Ammon's horn (tissue), 1 donor: ENCODE measurements at regions not wholly inside any gene's neighbourhood (a gene's known extent, or its start where the extent isn't known, plus 50 kb on each side); places are given as distances from the start of the nearest gene placed in this dataset.
A peak's percentile ranks its signal among the peaks of the same experiment; 100 is the strongest.

Experiments used
- DNase-seq: peaks from one replicate; pipeline ENCODE4 v3.0.0-alpha.2; 2016; ENCODE audit warnings: low spot score

DNA sequence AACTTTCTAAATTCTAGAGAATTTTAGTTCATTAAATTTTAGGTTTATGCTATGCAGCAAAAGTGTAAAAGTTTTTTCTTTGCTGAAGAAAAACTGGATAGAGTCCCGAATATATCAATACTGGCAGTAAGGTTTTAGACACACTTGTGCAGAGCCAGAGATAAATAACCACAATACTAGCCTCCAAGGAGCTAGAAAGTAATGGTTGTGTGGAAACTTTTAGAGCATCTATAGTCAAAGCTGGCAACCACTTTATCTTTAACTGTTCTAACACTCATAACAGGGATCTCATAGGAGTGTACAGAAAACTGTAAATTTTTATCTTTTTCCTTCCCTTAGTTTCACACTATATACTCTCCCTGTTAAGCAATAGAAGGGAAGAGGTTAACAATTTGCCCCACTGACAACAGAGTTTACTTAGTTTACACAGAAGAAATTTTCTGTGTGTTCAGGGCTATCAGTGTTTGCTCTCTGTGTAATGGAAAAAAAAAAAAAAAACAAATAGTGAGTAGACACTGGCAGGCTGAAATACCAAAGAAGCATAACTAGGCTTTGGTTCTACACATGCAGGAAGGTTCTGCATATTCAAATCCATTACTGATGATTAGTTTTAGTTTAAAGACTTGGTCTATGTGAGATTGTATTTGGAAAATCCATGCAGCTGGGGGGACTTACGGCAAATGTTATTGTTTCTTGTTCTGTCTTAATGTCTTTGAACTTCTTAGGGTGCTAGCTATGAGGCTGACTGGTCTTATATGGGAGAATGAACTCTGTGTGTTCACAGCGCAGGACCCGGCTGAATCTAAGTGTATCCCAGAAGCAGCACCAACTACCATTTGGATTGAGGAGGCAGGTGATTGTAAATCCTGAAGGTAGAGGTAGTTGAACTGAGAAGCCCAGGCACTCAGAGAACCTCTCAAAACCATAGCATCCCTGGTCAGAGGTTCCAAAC, 187.6 kb downstream of the PCSK1 start:
- no peak for DNase-seq

DNA sequence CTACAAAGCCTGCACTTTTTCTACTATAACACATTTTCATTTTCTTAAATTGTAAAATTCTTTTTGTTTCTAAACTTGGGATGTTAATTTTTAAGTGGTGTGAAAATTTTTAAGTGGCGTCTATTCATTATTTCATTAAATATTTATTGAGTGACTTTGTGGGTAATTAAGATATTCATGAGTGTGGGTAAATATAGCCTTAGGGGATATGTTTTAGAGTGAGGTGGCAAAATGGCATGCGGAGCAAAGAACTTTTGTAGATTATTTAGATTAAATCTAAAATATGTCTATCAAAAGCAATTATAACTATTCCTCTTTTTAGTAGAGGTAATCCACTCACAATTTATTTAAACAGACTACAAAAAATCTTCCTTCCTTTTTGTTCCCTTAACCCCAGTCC, 188.4 kb downstream of the PCSK1 start:
- no peak for DNase-seq

DNA sequence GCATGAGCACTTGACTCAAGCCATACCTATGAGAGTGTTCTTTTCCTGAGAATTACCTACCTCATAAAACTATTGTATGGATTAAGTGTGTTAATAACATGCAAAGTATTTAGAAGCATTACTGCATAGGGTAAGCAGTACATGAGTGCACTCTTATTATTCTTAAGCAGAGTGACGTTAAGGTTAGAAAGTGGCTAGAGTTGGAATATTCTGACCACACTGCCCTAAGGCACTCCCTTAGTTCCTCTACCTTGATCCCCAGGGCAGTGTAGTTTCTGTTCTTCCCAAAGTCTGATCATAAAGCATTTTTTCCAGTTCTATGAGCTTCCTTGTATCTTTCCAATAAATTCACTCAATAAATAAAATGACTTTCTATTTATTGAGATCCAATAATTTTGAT, 189.2 kb downstream of the PCSK1 start:
- no peak for DNase-seq

DNA sequence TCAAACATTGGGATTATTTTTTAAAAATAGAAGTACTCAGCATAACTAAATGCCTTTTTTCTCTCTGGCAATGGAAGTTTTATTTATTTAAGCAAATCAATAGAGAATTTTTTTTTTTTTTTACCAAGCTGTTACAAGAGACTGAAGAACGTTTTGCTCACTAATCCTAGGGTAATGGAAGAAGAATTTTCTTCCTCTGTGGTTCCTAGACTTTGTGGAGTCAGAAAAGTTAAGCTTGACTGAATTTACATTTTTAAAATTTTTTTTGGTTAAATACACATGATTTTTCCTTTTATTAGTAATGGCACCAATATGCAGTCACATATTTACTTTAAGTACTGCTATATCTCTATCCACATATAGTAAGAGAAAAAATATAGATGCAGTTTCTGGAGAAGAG, 189.8 kb downstream of the PCSK1 start:
- no peak for DNase-seq

DNA sequence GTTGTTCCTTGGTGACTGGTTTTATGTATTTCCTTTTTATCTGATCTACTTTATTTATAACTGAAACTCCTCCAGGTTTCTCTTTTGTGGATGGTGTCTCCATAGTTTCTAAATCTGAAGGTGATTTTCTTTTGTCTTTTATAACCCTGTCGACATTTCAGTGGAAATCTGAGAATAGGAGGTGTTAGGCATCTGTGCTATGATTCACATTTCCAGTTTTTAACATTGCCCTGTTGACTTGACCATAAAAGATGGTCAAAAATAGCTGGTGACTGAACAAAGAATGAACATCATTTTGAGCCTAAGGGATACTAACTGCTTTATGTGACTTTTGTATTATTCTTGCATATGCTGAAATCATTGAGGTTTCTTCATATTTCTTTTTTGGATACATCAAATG, 190.5 kb downstream of the PCSK1 start:
- DNase-seq: no peak

DNA sequence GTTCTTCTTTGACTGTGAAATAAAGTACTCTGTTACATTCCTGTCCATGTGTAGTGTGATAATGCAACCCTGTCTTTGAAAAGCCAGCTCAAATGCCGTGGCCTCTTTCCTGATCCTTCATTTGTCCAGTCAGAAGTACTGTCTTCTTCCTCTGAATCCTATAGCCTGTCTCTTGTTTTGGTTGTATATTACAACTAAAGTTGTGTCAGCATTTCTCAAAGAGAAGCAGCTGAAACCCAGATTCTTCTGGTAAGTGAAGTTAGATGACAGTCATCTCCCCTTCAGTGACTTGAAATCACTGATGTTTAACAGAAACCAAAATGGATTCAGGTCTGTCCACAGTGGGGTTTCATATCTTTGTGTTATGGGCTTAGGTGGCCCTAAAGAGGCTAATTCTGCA, 196.2 kb downstream of the PCSK1 start:
- DNase-seq: no peak

DNA sequence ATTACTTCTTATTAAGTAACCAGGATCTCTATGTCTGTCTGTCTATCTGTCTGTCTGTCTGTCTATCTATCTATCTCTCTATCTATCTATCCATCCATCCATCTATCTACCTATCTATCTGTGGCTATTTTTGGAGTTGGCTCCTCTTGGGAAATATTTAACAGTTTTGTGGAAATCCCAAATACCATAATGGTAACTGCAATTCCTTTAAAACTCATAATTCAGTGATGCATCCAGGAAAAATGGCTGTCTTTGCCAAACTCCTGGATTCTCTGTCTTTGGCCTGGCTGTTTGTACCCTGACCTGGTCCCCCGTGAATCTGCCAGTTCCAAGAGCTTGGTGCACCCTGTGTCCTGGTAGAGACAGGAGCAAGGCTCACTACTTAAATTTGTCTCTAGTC, 197.0 kb downstream of the PCSK1 start:
- DNase-seq: no peak

DNA sequence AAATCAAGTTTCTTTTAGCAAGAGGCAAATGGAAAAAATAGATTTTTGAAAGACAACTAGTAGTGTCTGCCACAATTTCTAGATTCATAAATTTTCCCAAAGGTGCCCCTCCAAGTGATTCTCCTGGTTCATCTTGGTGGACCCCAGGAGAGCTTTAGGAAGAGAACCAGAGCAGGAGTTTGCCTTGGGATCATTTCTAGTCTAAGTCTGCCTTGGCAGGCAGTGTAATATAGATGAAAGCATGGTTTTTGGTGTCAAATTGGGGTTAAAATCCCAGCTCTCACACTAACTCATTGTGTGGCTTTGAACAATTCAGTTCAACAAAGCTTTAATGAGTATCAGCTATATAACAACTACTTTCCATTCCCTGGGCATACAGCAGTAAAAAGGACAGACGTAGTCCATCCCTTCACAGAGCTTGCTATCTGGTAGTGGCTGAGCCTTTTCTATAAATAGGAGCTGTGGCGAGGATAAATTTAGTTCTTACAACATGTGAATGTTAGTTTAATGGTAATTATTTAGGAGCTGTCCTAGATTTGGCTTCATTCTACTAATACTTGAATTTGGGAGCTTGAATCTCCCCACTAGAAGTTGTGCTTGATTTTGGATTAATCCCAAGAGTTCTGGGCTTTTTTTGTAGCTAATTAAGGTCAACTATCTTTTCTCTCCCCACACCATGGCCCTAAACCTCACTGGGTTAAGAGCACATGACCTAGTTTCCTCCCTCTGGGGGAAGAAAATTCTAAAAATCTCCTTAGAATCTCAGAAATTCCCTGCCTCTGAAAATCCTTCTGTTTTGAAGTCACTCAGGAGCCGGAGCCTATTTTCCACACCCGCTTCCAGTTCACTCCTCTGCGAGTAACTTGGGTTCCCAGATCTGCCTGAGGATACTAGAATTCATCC, 197.8 kb downstream of the PCSK1 start:
- DNase-seq: no peak

DNA sequence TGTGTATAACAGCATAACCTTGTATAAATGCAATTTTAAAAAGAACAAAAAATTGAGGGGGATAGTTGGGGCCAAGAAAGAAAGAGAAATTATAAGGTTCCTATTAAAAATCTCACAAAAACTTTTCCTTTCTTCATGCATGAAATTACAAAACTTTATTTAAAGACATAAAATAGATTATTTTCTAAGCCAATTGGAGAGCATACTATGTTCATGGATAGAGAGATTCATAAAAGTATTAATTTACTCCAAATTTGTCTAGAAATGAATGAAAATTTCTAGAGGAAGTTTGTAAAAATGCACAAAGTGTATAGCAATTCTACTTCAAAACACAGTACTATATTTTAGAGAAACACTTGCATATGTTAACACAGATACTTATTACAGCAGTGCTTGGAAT, 200.4 kb downstream of the PCSK1 start:
- no peak for DNase-seq

DNA sequence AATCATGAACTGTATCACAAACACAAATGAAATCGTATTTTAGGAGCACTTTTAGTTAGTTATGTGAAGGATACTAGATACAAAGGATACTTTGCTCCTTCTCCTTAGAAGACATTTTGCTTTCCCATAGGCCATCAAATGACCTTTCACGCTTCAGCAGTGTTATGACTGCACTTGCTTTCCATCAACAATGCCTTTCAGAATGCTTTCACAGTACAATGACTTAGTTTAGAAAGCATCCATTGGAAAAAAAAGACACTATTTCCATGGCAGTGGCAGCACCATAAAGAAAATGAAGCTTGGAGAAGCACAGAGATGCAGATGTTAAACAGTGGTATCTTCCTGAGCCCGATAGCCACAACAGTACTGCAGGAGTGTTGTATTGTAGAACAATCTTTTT, 203.9 kb downstream of the PCSK1 start:
- no peak for DNase-seq

DNA sequence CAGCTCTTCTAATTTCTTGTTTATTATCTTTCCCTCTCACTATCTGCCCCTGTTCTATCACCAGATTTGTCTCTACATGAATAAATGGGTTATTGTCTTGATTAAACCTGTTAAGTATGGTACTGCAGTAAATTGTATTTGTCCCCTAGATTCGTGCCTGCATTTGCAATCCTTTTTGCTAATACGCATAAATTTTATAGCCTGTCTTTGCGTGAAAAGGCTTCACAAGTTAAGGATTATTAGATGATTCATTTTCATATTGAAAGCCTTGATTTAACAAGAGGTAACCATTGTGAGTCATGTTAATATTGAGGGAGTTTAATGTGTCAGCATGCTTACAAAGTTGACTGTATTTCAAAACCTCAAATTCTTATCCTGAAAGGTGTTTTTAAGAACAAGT, 204.6 kb downstream of the PCSK1 start:
- DNase-seq: no peak

DNA sequence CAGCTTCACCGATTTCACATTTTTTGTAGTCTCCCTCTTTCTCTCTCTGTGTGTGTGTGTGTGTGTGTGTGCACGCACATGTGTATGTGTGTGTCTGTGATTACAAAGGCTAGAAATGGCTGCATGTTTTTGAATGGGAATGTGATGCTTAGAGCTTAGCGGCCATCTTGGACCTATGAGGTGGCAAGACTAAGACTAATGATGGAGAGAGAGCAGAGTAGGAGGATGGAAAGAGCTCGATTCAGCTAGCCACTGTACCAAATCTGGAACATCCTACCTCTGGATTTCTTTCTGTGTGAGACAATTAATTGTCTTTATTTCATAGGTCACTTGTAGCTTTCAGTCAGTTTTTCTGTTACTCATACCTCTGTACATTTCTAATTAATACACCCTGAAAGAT, 205.1 kb downstream of the PCSK1 start:
- no peak for DNase-seq

DNA sequence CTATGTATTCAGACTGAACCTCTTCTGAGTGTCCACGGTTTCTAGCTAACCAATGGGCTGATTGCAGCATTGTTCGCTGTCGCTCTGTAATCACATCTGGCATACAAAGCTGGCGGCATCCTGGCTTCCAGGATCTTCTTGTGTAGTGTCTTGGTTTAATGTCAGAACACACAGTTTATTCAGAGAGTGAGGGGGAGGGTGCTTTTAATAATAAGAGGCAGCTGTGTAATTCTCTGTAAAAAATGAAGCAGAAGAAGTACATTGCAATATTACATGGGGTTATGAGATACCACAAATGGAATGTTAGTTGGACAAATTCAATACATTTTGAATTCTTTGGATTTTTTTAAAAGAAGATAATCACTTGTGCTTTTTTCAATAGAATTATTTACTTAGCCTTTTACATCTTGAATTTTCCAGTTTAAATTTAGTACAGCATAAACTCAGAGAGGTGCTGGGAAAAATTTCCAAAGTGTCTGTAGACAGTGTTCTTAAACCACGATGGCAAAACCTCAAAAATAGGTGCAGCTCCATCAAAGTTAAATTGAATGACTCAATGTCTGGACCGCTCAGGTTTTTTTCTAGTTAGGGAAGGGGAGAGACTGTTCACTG, 206.0 kb downstream of the PCSK1 start:
- DNase-seq: peak; percentile 51

DNA sequence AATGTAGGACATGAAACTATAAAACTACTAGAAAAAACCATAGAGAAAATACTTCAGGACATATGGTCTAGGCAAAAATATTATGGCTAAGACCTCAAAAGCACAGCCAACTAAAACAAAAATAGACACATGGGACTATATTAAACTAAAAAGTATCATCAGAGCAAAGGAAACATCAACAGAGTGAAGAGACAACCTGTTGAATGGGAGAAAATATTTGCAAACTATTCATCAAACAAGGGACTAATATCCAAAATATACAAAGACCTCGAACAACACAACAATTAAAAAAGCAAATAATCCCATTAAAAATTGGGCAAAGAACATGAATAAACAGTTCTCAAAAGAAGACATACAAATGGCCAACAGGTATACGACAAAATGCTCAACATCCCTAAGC, 210.9 kb downstream of the PCSK1 start:
- no peak for DNase-seq

DNA sequence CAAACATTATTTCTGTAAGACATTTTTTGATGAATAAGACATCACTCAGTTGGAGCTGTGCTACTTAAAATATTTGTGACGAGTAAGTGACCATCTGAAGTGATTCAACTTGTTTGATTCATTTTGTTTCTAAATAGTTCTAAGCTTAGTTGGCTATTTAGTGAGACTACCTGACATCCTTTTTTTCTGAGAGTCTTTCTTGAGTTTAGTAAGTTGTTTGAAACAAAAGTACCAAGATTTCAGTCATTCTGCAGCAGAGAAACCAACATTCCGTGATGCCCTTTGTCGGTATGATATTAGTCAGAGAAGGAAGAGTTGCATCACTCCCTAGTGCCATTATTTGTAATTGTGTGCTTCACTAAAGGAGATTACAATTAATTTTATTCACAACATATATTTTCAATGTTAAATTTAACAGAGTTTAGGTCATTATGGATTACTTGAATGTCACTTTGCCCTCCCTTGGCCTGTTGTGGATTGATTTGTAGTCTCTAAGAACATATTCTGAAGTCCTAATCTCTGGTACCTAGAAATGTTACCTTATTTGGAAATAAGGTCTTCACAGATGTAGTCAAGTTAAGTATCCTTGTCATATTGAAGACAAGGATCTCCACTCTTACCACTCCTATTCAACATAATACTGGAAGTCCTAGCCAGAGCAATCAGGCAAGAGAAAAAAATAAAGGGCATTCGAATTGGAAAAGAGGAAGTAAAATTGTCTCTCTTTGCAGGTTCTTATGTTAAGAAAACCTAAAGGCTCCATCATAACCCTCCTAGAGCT, 212.2 kb downstream of the PCSK1 start:
- DNase-seq: no peak

DNA sequence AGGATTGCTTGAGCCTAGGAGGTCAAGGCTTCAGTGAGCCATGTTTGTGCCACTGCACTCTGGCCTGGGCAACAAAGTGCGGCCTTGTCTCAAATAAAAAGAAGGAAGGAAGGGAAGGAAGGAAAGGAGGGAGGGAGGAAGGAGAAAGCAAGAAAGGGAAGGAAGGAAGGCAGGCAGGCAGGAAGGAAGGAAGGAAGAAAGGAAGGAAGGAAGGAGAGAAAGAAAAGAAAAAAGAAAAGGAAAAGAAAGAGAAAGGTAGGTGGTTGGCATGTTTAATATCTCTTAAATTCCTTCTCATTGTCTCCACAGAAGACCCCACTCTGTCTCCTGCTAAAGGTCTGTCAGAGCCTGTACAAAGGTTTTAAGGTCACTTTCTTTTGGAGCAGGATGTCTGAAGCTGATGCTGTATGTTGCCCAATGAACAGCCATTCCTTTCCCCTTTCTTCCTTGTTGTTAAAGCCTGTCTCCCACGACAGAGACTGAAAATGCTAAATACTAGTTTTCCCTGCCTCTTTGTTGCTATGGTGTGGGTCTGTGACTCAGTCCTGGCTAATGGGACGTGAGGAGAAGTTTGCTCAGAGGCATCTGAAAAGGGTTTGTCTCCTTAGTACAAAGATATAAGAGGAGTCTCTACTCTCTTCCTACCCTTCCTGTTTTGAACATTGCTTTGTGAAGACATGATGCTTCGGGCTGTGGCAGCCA, 213.3 kb downstream of the PCSK1 start:
- DNase-seq: no peak

DNA sequence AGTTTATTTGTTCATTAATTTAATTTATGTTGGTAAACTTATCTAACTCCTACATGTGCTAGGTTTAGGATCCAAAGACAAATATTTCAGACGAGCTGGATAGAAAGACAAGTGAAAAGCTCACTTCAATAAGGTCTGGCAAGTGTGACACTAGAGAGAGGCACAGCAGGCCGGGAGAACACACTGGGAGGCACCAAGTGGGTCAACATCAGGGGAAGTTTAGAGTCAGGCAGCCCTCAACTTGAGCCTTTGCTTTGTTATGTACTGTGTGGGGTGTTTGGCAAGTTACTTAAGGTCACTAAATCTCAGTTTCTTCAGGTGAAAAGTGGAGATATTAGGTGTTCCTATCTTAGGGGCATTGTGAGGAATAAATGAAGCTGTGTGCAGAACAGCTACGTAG, 214.4 kb downstream of the PCSK1 start:
- no peak for DNase-seq

DNA sequence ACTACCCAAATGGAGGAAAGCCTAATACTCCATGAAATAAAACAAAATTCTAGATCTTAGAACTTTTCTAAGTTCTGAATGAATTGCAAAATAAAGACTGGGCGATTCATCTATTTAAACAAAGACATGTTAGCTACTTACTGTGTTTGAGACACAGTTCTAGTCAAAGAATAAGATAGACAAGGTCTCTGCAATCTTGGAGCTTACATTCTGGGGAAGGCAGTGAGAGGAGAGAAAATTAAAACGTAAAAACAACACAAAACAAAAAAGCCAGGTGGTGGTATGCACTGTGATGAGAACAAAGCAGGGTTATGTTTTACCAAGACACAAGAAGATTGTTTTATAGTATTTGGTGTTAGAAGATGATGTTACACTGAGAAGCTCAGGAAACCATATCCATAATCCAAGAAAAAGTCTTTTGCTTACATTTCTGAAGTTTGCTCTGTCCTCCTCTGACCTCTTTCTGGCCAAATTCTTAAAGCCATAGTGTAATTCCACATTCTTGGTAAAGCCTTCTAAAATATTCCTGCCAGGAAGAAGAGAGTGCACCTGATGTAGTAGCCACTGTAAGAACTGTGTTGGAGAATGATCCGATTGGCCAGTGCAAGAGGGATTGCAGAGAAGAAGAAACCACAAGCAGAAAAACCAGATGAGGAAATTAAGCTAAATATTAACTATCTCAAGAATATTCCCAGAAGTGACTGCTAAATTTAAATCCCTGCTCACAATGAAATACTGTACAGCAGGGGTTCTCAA, 218.4 kb downstream of the PCSK1 start:
- no peak for DNase-seq

DNA sequence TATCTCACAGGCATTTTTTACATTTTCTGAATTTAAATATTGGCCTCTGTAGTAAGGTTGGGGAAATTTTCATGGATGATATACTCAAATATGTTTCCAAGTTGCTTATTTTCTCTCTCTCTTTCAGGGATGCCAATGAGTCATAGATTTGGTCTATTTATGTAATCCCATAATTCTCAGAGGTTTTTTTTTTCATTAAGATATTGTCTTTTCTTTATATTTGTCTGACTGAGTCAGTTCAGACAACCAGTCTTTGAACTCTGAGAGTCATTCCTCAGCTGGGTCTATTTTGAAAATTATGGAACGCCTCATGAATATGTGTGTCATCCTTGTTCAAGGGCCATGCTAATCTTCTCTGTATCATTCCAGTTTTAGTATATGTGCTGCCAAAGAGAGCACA, 223.2 kb downstream of the PCSK1 start:
- no peak for DNase-seq

DNA sequence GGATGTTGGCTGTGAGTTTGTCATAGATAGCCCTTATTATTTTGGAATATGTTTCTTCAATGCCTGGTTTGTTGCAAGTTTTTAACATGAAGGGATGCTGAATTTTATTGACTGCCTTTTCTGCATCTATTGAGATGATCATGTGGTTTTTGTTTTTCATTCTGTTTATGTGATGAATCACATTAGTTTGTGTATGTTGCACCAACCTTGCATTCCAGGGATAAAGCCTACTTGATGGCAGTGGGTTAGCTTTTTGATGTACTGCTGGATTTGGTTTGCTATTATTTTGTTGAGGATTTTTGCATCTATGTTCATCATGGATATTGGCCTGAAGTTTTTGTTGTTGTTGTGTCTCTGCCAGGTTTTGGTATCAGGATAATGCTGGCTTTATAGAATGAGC, 225.6 kb downstream of the PCSK1 start:
- no peak for DNase-seq
